HG02852 (cell line): ENCODE measurements at regions not wholly inside any gene's neighbourhood (a gene's known extent, or its start where the extent isn't known, plus 50 kb on each side); places are given as distances from the start of the nearest gene placed in this dataset.
"Not testable (repeated sequence)": the region's sequence is repeated elsewhere in the genome, so short reads cannot be mapped to it uniquely, and the experiment has no call there.

ENCODE experiments used
- ATAC-seq: cut with Tn5 transposase; IDR thresholded peaks from one replicate; pipeline ENCODE4 v1.9.1; 2021; ENCODE audit warnings: mild to moderate bottlenecking, moderate library complexity; ENCODE audit not compliant: unreplicated experiment

- ATAC-seq, result no peak
Measured at GRCh38 chr5:66411701-66412100, 184.5 kb upstream of the MAST4 start.

DNA sequence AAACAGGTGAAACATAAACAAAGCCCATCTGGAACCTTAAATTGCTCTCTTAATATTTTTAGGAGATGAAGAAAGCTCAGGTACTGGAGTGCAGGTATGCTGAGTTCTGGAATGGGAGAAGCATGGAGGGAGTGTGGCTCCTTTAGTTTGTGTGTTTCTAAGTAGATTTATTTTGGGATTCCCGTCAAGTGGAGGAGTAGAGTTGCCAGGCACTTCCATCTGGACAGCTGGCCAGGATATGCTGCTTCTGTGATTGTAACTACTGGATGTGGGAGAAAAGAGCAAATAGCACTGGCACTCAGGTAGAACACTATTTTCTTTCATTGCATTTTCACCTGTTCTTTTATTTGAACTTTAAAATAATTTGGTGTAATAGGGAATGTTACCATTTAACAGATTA is 182.3 kb upstream of the MAST4 start:
- ATAC-seq, result no peak

GRCh38 chr5:66415208-66415607 is 181.0 kb upstream of the MAST4 start:
- no peak for ATAC-seq

GRCh38 chr5:66416698-66417097 is 179.5 kb upstream of the MAST4 start:
- ATAC-seq, result no peak

GRCh38 chr5:66417781-66418180 is 178.4 kb upstream of the MAST4 start:
- ATAC-seq, result no peak

DNA sequence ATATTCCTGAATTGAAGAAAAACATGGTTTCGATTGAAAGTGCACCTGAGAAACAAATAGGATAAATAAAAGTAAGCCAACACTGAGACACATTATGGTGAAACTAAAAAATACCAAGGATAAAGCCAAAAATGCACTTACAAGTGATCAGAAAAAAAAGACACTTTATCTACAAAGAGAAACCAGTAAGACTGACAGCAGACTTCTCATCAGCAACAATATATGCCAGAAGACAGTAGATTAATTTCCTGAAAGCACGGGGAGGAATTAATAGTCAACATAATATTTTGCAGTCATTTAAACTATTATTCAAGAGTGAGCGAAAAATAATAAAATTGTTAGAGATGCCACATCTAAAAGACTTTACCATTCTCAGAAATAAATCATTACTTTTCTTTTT is 172.7 kb upstream of the MAST4 start:
- ATAC-seq, result no peak

GRCh38 chr5:66425842-66426241 is 170.4 kb upstream of the MAST4 start:
- ATAC-seq, result no peak

GRCh38 chr5:66426259-66427138 is 169.7 kb upstream of the MAST4 start:
- ATAC-seq, result no peak

DNA sequence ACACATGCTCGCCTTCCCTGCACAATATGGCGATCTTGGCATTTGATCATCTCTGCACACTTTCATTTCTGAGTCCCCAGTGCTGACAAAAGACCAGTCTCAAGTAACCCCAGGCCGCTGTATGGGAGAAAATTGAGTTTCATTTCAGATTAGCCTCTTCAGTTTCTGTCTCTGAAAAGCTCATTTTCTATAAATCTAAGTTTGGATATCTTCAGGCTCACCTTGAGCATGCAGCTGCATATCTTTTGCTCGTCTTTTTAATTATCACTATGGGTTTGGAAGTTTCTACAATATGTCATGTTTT is 169.1 kb upstream of the MAST4 start:
- no peak for ATAC-seq

GRCh38 chr5:66436721-66437120 is 159.5 kb upstream of the MAST4 start:
- no peak for ATAC-seq

- no peak for ATAC-seq
Measured at GRCh38 chr5:66438087-66438486, 158.1 kb upstream of the MAST4 start.

DNA sequence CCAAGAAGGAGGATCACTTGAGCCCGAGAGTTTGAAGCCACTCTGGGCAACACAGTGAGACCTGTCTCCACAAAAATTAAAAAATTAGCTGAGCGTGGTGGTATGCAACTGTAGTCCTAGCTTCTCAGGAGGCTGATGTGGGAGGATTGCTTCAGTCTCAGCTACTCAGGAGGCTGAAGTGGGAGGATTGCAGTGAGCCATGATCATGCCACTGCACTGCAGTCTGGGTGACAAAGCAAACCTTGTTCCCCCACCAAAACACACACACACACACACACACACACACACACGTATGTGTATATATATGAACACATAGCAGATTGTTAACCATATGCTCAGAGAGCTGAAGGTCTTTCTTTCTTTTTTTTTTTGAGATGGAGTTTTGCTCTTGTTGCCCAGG is 157.5 kb upstream of the MAST4 start:
- ATAC-seq, result no peak

DNA sequence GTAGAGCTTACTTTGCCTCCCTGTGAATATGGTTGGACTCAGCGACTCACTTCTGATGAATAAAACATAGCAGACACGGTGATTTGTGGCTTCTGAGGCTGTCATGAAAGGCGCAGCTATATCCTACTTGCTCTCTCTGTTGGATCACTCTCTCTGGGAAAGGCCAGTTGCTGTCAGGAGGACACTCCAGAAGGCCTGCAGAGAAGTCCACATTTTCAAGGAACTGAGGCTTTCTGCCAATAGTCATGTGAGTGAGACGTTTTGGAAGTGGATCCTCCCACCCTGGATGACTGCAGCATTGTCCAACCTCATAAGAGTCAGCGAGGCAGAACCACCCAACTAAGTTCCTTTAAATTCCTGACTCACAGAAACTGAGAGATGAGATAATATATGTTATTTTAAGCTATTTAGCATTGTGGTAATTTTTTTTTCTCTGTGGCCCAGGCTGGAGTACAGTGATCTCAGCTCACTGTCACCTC is 156.0 kb upstream of the MAST4 start:
- no peak for ATAC-seq

DNA sequence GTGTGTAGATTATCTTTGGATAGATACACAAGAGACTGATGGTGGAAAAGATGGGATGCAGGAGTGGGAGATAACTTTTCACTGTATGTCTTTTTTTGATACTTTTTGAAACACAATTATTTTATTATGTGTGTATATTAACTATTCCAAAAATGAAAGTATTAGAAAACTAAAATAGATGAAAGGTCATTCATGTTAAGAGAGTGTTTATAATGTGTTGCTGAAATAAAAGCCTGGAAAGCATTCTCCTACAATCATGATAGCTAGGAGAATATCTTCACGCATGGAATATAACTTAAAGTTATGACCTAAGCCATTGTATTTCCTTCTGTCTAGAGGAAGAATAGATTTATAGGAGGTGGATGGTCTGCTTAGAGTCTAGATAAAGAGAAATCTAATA is 154.8 kb upstream of the MAST4 start:
- ATAC-seq, result no peak

- ATAC-seq, result no peak
Measured at GRCh38 chr5:66442951-66443445, 153.2 kb upstream of the MAST4 start.

- ATAC-seq, result no peak
Measured at GRCh38 chr5:66443462-66444130, 152.6 kb upstream of the MAST4 start.

GRCh38 chr5:66448070-66448469 is 148.1 kb upstream of the MAST4 start:
- ATAC-seq, result not testable (repeated sequence)

DNA sequence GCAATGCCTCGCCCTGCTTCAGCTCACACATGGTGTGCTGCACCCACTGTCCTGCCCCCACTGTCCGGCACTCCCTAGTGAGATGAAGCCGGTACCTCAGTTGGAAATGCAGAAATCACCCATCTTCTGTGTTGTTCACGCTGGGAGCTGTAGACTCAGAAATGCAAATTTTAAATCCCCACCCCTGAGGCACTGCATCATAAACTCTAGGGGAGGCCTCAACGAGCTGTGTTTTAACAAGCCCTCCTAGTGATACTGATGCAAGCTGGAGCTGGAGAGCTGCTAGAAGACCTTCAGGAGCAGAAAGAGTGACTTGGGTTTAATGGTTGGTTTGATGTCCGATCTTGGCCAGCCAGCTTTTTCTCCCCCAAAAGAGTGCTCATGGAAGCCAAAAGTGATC is 146.0 kb upstream of the MAST4 start:
- no peak for ATAC-seq

- no peak for ATAC-seq
Measured at GRCh38 chr5:66450988-66451387, 145.2 kb upstream of the MAST4 start.

DNA sequence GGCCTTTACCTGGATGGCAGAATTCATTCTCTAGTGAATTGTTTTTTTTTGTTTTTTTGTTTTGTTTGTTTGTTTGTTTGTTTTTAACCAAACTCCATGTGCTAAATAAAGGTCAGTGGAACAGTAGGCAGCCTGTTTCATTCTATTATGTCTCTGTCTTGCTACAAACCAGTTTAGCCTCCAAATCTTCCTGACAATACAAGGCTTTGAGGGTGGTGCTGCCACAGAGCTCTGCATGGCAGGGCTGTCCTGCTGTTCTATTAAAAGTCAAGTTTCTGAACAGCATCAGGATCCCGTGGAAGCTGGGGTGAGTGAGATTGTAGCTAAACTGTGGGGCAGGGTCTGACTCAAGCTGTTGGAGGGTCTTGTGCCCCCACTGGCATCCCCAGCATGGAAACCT is 144.1 kb upstream of the MAST4 start:
- no peak for ATAC-seq

DNA sequence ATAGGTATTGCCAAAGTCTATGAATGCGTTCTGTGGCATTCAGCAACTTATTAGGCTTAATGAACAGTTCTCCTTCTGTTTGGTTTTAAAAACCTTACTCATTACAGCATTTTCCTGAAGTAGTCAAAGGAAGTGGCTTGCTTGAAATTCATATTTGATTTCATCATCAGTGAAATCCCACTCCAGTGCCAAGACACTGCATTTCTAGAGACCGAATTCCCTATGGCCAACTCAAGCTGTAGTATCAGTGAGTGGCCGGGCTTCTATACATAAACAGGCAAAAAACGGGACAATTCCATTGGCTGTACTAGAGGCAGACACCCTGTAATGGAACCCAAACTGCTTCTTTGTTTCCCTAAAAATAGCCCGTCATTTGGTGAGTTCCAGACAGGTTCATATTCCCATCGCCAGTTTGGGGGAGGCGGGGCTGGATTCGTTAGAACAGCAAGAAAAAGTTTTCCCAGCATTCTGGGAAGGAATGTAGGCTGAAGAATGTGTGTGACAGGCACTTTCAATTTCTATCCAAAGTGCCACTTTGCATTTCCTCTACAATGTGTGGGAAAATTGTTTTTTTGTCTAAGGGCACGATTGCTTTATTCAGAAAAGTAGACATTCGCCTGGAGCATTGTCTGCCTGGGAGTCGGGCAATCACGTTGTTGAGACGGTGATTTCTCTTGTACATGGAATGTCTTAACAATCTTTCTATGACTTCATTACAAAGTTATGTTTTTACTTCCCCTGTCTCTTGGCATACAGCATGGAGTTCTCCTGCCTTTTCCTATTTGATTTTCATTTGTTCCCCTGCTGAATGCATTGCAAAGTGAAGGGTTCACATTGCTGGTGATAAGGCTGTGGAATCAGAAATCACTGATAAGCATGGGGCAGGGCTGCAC is 141.8 kb upstream of the MAST4 start:
- ATAC-seq, result no peak
